Loucy (cell line): ENCODE measurements at regions not wholly inside any gene's neighbourhood (a gene's known extent, or its start where the extent isn't known, plus 50 kb on each side); places are given as distances from the start of the nearest gene placed in this dataset.

Source experiments
- EZH2phosphoT487 ChIP-seq: fragments of 200-600 bp; IDR thresholded peaks from 2 replicates; pipeline ENCODE4 v1.6.1; 2018; ENCODE audit warnings: antibody characterized with exemption, mild to moderate bottlenecking, moderate library complexity, borderline replicate concordance
- TF ChIP-seq, protein P1 (sequence below): fragments of 200-600 bp; sonication (generic); conservative IDR thresholded peaks from 2 replicates; pipeline ENCODE4 v1.5.1; 2014; ENCODE audit warnings: mild to moderate bottlenecking, antibody characterized with exemption, low read length

DNA sequence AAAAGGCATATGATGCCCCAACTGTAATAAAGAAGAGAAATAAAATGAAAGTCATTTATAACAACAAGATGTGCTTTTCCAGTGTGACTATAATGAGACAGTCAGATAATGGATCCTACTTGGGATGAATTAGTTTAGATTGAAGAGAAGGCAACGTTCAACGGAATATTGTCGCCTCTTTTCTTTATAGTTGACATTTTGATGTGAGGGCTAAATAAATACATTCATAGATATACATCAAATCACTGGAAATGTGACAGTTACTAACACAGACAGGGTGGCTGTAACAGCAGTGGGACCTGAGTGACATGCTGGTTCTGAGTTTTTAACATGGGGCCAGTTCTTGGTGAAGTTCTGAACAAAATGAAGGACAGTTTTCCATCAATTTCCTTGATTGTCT lies 61.1 kb upstream of the ATP2B2 start:
- TF ChIP-seq, protein P1, sequence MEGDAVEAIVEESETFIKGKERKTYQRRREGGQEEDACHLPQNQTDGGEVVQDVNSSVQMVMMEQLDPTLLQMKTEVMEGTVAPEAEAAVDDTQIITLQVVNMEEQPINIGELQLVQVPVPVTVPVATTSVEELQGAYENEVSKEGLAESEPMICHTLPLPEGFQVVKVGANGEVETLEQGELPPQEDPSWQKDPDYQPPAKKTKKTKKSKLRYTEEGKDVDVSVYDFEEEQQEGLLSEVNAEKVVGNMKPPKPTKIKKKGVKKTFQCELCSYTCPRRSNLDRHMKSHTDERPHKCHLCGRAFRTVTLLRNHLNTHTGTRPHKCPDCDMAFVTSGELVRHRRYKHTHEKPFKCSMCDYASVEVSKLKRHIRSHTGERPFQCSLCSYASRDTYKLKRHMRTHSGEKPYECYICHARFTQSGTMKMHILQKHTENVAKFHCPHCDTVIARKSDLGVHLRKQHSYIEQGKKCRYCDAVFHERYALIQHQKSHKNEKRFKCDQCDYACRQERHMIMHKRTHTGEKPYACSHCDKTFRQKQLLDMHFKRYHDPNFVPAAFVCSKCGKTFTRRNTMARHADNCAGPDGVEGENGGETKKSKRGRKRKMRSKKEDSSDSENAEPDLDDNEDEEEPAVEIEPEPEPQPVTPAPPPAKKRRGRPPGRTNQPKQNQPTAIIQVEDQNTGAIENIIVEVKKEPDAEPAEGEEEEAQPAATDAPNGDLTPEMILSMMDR = no peak
- no peak for TF ChIP-seq EZH2phosphoT487
